Lung (tissue), 11 donors: ENCODE measurements at regions not wholly inside any gene's neighbourhood (a gene's known extent, or its start where the extent isn't known, plus 50 kb on each side); places are given as distances from the start of the nearest gene placed in this dataset.

Experiments used
- ATAC-seq: fragments of 200-7000 bp; cut with Tn5 transposase; one replicate; pipeline ENCODE4 v1.9.1; 2020; ENCODE audit warnings: moderate number of reproducible peaks; ENCODE audit not compliant: insufficient read depth, low FRiP score
- DNase-seq, 3 donors: peaks; one replicate each; pipeline ENCODE4 v3.0.0-alpha.2; 2013 to 2017
- H3K27ac ChIP-seq, 2 donors: one replicate each; pipeline ENCODE4 v1.5.1; 2013; ENCODE audit warnings: mild to moderate bottlenecking in 2 of 2, moderate library complexity in 2 of 2, control low read depth in 1 of 2, inconsistent platforms in 1 of 2, low read depth in 1 of 2, low read length in 1 of 2
- H3K27me3 ChIP-seq, 3 donors: one replicate each; pipeline ENCODE4 v1.5.1; 2013; ENCODE audit warnings: low read length in 2 of 3; ENCODE audit not compliant: control insufficient read depth in 3 of 3, insufficient read depth in 3 of 3
- H3K36me3 ChIP-seq, 4 donors: one replicate each; pipeline ENCODE4 v1.5.1; 2013; ENCODE audit warnings: low read length in 4 of 4, mild to moderate bottlenecking in 1 of 4, moderate library complexity in 1 of 4; ENCODE audit not compliant: control insufficient read depth in 4 of 4, insufficient read depth in 4 of 4
- H3K4me1 ChIP-seq, 5 donors: one replicate each; pipeline ENCODE4 v1.5.1; 2013; ENCODE audit warnings: low read length in 5 of 5, mild to moderate bottlenecking in 2 of 5, moderate library complexity in 1 of 5; ENCODE audit not compliant: control insufficient read depth in 5 of 5, insufficient read depth in 5 of 5
- H3K4me3 ChIP-seq: one replicate; pipeline ENCODE4 v1.5.1; 2013; ENCODE audit warnings: mild to moderate bottlenecking, control low read depth, moderate library complexity
- H3K9ac ChIP-seq, 2 donors: one replicate each; pipeline ENCODE4 v1.5.1; 2013; ENCODE audit warnings: low read length in 2 of 2, control low read depth in 1 of 2; ENCODE audit not compliant: insufficient read depth in 1 of 2
- H3K9me3 ChIP-seq, 4 donors: one replicate each; pipeline ENCODE4 v1.5.1; 2013; ENCODE audit warnings: low read length in 3 of 4, mild to moderate bottlenecking in 1 of 4, moderate library complexity in 1 of 4; ENCODE audit not compliant: control insufficient read depth in 4 of 4, insufficient read depth in 3 of 4
- WGBS, 2 donors: extraction: QIAGEN DNeasy Blood & Tissue Kit; methylation state at CpG; one replicate each; pipeline ENCODE4 v1.1.7; 2013; 5-methylcytosine and 5-hydroxymethylcytosine counted together
- TF ChIP-seq, protein P1 (sequence below): IDR thresholded peaks from 2 replicates; pipeline ENCODE4 v1.5.1; 2012; ENCODE audit warnings: mild to moderate bottlenecking; ENCODE audit errors: control extremely low read depth, extremely low read depth
- donor health status: control.
- donor health status: control.
- donor health status: Bipolar disorder and iron deficiency.
- donor health status: healthy.
- donor health status: DM: yes; HTN: yes; CAD: no.

DNA sequence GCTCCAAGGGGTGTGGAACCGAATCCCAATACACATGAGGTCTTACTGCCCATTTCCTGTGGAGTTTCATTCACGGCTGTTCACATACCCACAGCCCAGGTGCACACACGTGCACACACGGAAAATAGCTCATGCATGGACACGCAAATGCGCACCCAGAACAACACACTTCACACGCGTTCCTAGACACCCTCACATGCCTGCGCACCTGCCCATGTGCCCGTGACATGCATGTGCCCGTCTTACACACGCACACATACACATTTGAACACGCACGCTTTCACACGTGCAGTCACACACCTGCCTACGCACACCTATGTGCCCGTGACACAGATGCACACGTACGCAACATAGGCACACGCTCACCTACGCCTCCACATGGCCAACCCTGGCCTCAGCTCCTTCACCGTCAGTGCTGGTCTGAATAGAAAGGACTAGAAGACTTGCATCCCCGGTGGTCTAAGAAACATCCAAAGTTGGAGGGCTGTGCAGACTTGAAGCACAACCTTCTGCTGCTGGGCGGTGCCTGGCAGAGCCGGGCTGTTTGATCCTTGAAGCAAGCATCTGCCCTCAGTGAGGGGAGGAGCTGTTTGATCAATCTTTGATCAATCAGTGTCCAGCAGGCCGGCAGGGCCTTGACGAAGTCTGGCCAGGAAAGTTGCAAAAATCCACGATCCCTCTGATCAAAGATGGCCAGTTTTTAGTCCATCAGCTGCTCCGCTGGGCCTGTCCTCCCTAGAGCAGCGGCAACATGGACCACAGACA lies 164.7 kb downstream of the OLFM1 start:
- WGBS, 2 donors: 86 to 88% methylated on average over 30 of the region's 30 CpGs
- peaks cover 0 to 2% (median 0%) of the 10 kb centered on the region in 4 donors for H3K9me3 ChIP-seq
- TF ChIP-seq, protein P1, sequence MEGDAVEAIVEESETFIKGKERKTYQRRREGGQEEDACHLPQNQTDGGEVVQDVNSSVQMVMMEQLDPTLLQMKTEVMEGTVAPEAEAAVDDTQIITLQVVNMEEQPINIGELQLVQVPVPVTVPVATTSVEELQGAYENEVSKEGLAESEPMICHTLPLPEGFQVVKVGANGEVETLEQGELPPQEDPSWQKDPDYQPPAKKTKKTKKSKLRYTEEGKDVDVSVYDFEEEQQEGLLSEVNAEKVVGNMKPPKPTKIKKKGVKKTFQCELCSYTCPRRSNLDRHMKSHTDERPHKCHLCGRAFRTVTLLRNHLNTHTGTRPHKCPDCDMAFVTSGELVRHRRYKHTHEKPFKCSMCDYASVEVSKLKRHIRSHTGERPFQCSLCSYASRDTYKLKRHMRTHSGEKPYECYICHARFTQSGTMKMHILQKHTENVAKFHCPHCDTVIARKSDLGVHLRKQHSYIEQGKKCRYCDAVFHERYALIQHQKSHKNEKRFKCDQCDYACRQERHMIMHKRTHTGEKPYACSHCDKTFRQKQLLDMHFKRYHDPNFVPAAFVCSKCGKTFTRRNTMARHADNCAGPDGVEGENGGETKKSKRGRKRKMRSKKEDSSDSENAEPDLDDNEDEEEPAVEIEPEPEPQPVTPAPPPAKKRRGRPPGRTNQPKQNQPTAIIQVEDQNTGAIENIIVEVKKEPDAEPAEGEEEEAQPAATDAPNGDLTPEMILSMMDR: no peak
- DNase-seq: no peak
- no peak overlapping the region for H3K4me3 ChIP-seq
- H3K27me3 ChIP-seq: peaks cover 0 to 10% (median 0%) of the 10 kb centered on the region in 3 donors
- no peak overlapping the region for H3K9ac ChIP-seq
- no peaks in the 10 kb centered on the region for H3K36me3 ChIP-seq
- ATAC-seq: no peak
- no peak overlapping the region for H3K27ac ChIP-seq
- H3K4me1 ChIP-seq: peaks cover 0 to 5% (median under 1%) of the 10 kb centered on the region in 5 donors

DNA sequence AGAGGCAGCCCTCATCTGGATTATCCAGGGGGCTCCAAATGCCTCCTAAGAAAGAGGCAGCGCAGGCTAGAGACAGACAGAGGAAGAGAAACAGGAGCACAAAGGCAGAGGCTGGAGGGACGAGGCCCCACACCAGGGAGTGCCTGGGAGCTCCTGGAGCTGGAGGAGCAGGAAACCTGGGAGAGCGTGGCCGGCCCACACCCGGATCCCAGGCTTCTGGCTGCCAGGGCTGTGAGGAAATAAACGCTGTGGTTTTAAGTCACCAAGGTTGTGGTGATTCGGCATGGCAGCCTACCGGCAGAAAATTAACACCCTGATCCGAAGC lies 165.5 kb downstream of the OLFM1 start:
- Histone ChIP-seq H3K4me3 (no peak overlapping the region), H3K9ac (no peak overlapping the region), H3K27ac (no peak overlapping the region), H3K4me1 (peaks cover 0 to 6% (median 0%) of the 10 kb centered on the region in 5 donors), H3K9me3 (no peaks in the 10 kb centered on the region), H3K36me3 (no peaks in the 10 kb centered on the region), H3K27me3 (peaks cover 0 to 10% (median 0%) of the 10 kb centered on the region in 3 donors)
- TF ChIP-seq, protein P1: no peak
- DNase-seq (no peak), ATAC-seq (no peak)
- 36 to 37% methylated on average over 9 of the region's 9 CpGs for WGBS, 2 donors

DNA sequence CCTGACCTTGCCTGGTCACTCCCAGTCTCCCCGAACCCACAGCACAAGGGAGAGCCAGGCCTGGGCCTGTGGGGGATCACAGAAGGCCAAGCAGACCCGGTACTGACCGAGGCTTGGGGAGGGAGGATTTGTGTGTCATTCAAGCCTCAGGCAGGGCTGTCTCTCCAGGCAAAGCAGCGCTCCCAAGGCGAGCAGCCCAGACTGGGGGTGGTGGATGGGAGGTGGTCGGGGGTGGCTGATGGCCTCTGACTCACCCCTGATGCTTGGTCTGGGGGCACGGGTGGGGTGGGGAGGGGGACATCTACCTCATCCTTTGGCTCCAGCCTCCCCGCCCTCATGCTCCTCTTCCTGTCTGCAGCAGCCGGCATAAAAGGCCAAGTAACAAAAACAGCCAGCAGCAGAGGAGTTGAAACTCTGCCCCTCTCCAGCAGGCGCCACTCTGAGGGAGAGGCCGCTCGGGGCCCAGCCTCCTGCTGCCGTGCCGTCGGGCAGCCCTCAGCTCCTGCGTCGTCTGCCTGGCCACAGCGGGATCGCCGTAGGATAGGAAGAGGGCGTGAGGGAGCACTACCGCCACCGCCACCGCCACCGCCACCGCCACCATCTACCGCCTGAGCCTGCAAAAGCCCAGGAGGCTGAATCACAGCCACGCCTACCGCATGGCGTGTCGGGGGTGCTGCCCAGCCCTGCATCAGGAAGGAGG lies 166.0 kb downstream of the OLFM1 start:
- H3K4me1 ChIP-seq: peaks cover 0 to 6% (median 0%) of the 10 kb centered on the region in 5 donors
- H3K9me3 ChIP-seq: no peaks in the 10 kb centered on the region
- no peaks in the 10 kb centered on the region for H3K36me3 ChIP-seq
- 34 to 44% methylated on average over 31 of the region's 31 CpGs for WGBS, 2 donors
- H3K27me3 ChIP-seq: peaks cover 0 to 10% (median 0%) of the 10 kb centered on the region in 3 donors
- no peak overlapping the region for H3K4me3 ChIP-seq
- TF ChIP-seq, protein P1: no peak
- no peak for ATAC-seq
- no peak for DNase-seq
- no peak overlapping the region for H3K27ac ChIP-seq
- no peak overlapping the region for H3K9ac ChIP-seq
